Neural cell (in vitro differentiated cells): ENCODE measurements at regions not wholly inside any gene's neighbourhood (a gene's known extent, or its start where the extent isn't known, plus 50 kb on each side); places are given as distances from the start of the nearest gene placed in this dataset.

Experiments used
- H2AFZ ChIP-seq: fragments of 200-600, 300-800 bp; sonication (generic), shearing (Covaris generic); 2 replicates; pipeline ENCODE4 v1.6.0; 2014; ENCODE audit warnings: low read depth, mild to moderate bottlenecking, antibody characterized with exemption, low read length, moderate library complexity
- H3F3A ChIP-seq: fragments of 200-600 bp; shearing (Covaris generic); 2 replicates; pipeline ENCODE4 v1.6.1; 2016; ENCODE audit warnings: mild to moderate bottlenecking, moderate library complexity, mixed read lengths, antibody characterized with exemption, low read length; ENCODE audit not compliant: insufficient read depth, poor library complexity, severe bottlenecking
- H3K27ac ChIP-seq: fragments of 200-600, 300-800 bp; sonication (generic), shearing (Covaris generic); 2 replicates; pipeline ENCODE4 v1.5.1; 2014; ENCODE audit warnings: mild to moderate bottlenecking, low read length, moderate library complexity
- H3K27me3 ChIP-seq: fragments of 300-800, 200-600 bp; sonication (generic), shearing (Covaris generic); 2 replicates; pipeline ENCODE4 v1.6.0; 2014; ENCODE audit warnings: mild to moderate bottlenecking, low read depth, low read length, moderate library complexity; ENCODE audit not compliant: insufficient read depth
- H3K36me3 ChIP-seq: fragments of 300-800, 200-600 bp; sonication (generic), shearing (Covaris generic); 2 replicates; pipeline ENCODE4 v1.5.1; 2014; ENCODE audit warnings: mild to moderate bottlenecking, antibody characterized with exemption, low read length, moderate library complexity; ENCODE audit not compliant: insufficient read depth
- H3K4me2 ChIP-seq: fragments of 300-800, 200-600 bp; sonication (generic), shearing (Covaris generic); 2 replicates; pipeline ENCODE4 v1.6.0; 2014; ENCODE audit warnings: mild to moderate bottlenecking, low read length
- H3K4me3 ChIP-seq: fragments of 300-800, 200-600 bp; sonication (generic), shearing (Covaris generic); 2 replicates; pipeline ENCODE4 v1.5.1; 2014; ENCODE audit warnings: mild to moderate bottlenecking, low read length, moderate library complexity
- H3K79me2 ChIP-seq: fragments of 200-600 bp; shearing (Covaris generic); replicated peaks from 2 replicates; pipeline ENCODE4 v1.6.0; 2014; ENCODE audit warnings: mild to moderate bottlenecking, low read length, moderate library complexity; ENCODE audit not compliant: insufficient read depth
- H3K9ac ChIP-seq: fragments of 300-800, 200-600 bp; sonication (generic), shearing (Covaris generic); 2 replicates; pipeline ENCODE4 v1.6.1; 2016; ENCODE audit warnings: mild to moderate bottlenecking, low read length, mixed read lengths
- H3K9me2 ChIP-seq: fragments of 200-600 bp; shearing (Covaris generic); 2 replicates; pipeline ENCODE4 v1.6.1; 2016; ENCODE audit warnings: mild to moderate bottlenecking, low read length, mixed read lengths; ENCODE audit not compliant: insufficient read depth
- H3K9me3 ChIP-seq: fragments of 200-600, 300-800 bp; sonication (generic), shearing (Covaris generic); 2 replicates; pipeline ENCODE4 v1.6.1; 2016; ENCODE audit warnings: mild to moderate bottlenecking, mixed run types, low read length, moderate library complexity, mixed read lengths
- H4K20me1 ChIP-seq: fragments of 200-600 bp; shearing (Covaris generic); 2 replicates; pipeline ENCODE4 v1.6.1; 2016; ENCODE audit warnings: mild to moderate bottlenecking, mixed run types; ENCODE audit not compliant: insufficient read depth
- CTCF ChIP-seq: fragments of 450-650 bp; IDR thresholded peaks from 2 replicates; pipeline ENCODE4 v1.5.1; 2014; ENCODE audit warnings: antibody characterized with exemption, mild to moderate bottlenecking, moderate library complexity; ENCODE audit not compliant: poor library complexity, severe bottlenecking
- EP300 ChIP-seq: fragments of 450-650 bp; conservative IDR thresholded peaks from 2 replicates; pipeline ENCODE4 v1.6.1; 2014; ENCODE audit warnings: antibody characterized with exemption, mild to moderate bottlenecking, moderate library complexity; ENCODE audit not compliant: poor library complexity, severe bottlenecking
- EZH2 ChIP-seq: fragments of 200-600, 300-800 bp; shearing (Covaris generic), sonication (generic); IDR thresholded peaks from 2 replicates; pipeline ENCODE4 v1.6.1; 2014; ENCODE audit warnings: antibody characterized with exemption, low read length, borderline replicate concordance, mild to moderate bottlenecking; ENCODE audit not compliant: insufficient read depth, poor library complexity, severe bottlenecking
- MXI1 ChIP-seq: fragments of 450-650 bp; conservative IDR thresholded peaks from 2 replicates; pipeline ENCODE4 v1.6.1; 2014; ENCODE audit warnings: antibody characterized with exemption, mild to moderate bottlenecking; ENCODE audit not compliant: poor library complexity, severe bottlenecking
- POLR2AphosphoS5 ChIP-seq: IDR thresholded peaks from 2 replicates; pipeline ENCODE4 v1.6.1; 2012
- RAD21 ChIP-seq: fragments of 450-650 bp; conservative IDR thresholded peaks from 2 replicates; pipeline ENCODE4 v1.6.1; 2014; ENCODE audit warnings: antibody characterized with exemption, mild to moderate bottlenecking, moderate library complexity
- REST ChIP-seq: IDR thresholded peaks from 2 replicates; pipeline ENCODE4 v1.6.1; 2012; ENCODE audit warnings: borderline replicate concordance
- SMC3 ChIP-seq: fragments of 450-650 bp; conservative IDR thresholded peaks from 2 replicates; pipeline ENCODE4 v1.6.1; 2014; ENCODE audit warnings: antibody characterized with exemption, mild to moderate bottlenecking, moderate library complexity; ENCODE audit not compliant: poor library complexity
- TAF1 ChIP-seq: IDR thresholded peaks from 2 replicates; pipeline ENCODE4 v1.6.1; 2012; ENCODE audit warnings: low read depth

- TF ChIP-seq REST: no peak
Observed at GRCh38 chr4:14446904-14447303, 555.4 kb upstream of the CPEB2 start (continued).

- Histone ChIP-seq H3K27me3 (no peaks in the 10 kb centered on the region), H3K27ac (no peak overlapping the region), H3F3A (no peaks in the 10 kb centered on the region), H4K20me1 (no peaks in the 10 kb centered on the region), H3K9me3 (no peaks in the 10 kb centered on the region), H3K36me3 (no peaks in the 10 kb centered on the region), H3K4me2 (no peak overlapping the region), H3K9ac (no peak overlapping the region), H2AFZ (no peak overlapping the region), H3K79me2 (no peaks in the 10 kb centered on the region), H3K9me2 (no peaks in the 10 kb centered on the region), H3K4me3 (no peak overlapping the region)
- TF ChIP-seq SMC3: no peak
- TF ChIP-seq RAD21: no peak
- no peak for TF ChIP-seq REST
- no peak for TF ChIP-seq POLR2AphosphoS5
- no peak for TF ChIP-seq EP300
- TF ChIP-seq CTCF: no peak
- TF ChIP-seq TAF1: no peak
- no peak for TF ChIP-seq MXI1
- no peak for TF ChIP-seq EZH2
Observed at GRCh38 chr4:14449308-14449707, 553.0 kb upstream of the CPEB2 start.
